IMR-90 (cell line): ENCODE measurements at regions not wholly inside any gene's neighbourhood (a gene's known extent, or its start where the extent isn't known, plus 50 kb on each side); places are given as distances from the start of the nearest gene placed in this dataset.
"Not testable (repeated sequence)": the region's sequence is repeated elsewhere in the genome, so short reads cannot be mapped to it uniquely, and the experiment has no call there.

ENCODE experiments used
- ATAC-seq: fragments of 200-7000 bp; cut with Tn5 transposase; 2 replicates; pipeline ENCODE4 v1.9.1; 2020; ENCODE audit warnings: low read depth, mild to moderate bottlenecking, moderate library complexity
- BruUV-seq: library from RNA; stranded (reverse); fragments of 400-500 nt; replicated peaks from 2 replicates; lab custom pipeline; 2021; lab: Mats Ljungman, UMichigan
- CTCF ChIA-PET: fragments of 300-600 bp; formaldehyde crosslinking; extraction: SDS; loops from one replicate; lab custom pipeline; 2021; ENCODE audit warnings: antibody characterized with exemption; lab: Yijun Ruan, JAX
- POLR2A ChIA-PET: fragments of 300-600 bp; sonication (Branson Sonifier 250); formaldehyde crosslinking; loops from one replicate; lab custom pipeline; 2022; ENCODE audit warnings: antibody characterized with exemption; ENCODE audit not compliant: unreplicated experiment; lab: Charles Lee
- DNase-seq: peaks from one replicate; pipeline ENCODE4 v3.0.0; 2013
- H2AFZ ChIP-seq: replicated peaks from 2 replicates; pipeline ENCODE3; 2013; ENCODE audit warnings: low read length, mild to moderate bottlenecking; ENCODE audit not compliant: poor library complexity
- H2AK5ac ChIP-seq: 2 replicates; pipeline ENCODE4 v1.6.1; 2013; ENCODE audit warnings: low read depth, low read length, inconsistent platforms
- H2AK9ac ChIP-seq: replicated peaks from 2 replicates; pipeline ENCODE3; 2013; ENCODE audit warnings: mild to moderate bottlenecking, low read depth, low read length, moderate library complexity; ENCODE audit not compliant: poor library complexity
- H2BK120ac ChIP-seq: 2 replicates; pipeline ENCODE4 v1.6.1; 2013; ENCODE audit warnings: low read depth, low read length, inconsistent platforms
- H2BK15ac ChIP-seq: 3 replicates; pipeline ENCODE4 v1.6.1; 2013; ENCODE audit warnings: low read depth, low read length, inconsistent platforms
- H2BK20ac ChIP-seq: 2 replicates; pipeline ENCODE4 v1.6.1; 2013; ENCODE audit warnings: low read depth, mild to moderate bottlenecking, inconsistent platforms, low read length, moderate library complexity
- H2BK5ac ChIP-seq: 2 replicates; pipeline ENCODE4 v1.6.1; 2013; ENCODE audit warnings: mild to moderate bottlenecking, low read depth, low read length, inconsistent platforms; ENCODE audit not compliant: poor library complexity, severe bottlenecking
- H3K14ac ChIP-seq: replicated peaks from 2 replicates; pipeline ENCODE4 v1.6.1; 2013; ENCODE audit warnings: low read depth, low read length, inconsistent platforms
- H3K18ac ChIP-seq: 2 replicates; pipeline ENCODE4 v1.6.1; 2013; ENCODE audit warnings: low read depth, low read length, control low read depth
- H3K23ac ChIP-seq: 2 replicates; pipeline ENCODE4 v1.6.1; 2013; ENCODE audit warnings: low read depth, low read length, inconsistent platforms
- H3K27ac ChIP-seq: 2 replicates; pipeline ENCODE4 v1.5.1; 2013; ENCODE audit warnings: mild to moderate bottlenecking, control low read depth, low read length; ENCODE audit not compliant: insufficient read depth
- H3K27me3 ChIP-seq: 2 replicates; pipeline ENCODE4 v1.6.1; 2013; ENCODE audit warnings: low read length; ENCODE audit not compliant: control insufficient read depth, insufficient read depth
- H3K36me3 ChIP-seq: 2 replicates; pipeline ENCODE4 v1.6.1; 2013; ENCODE audit warnings: low read length, mixed read lengths; ENCODE audit not compliant: control insufficient read depth, insufficient read depth
- H3K4ac ChIP-seq: 2 replicates; pipeline ENCODE4 v1.6.1; 2013; ENCODE audit warnings: low read depth, low read length, inconsistent platforms
- H3K4me1 ChIP-seq: 2 replicates; pipeline ENCODE4 v1.6.1; 2013; ENCODE audit warnings: low read length, mixed read lengths; ENCODE audit not compliant: control insufficient read depth, insufficient read depth
- H3K4me2 ChIP-seq: 2 replicates; pipeline ENCODE4 v1.6.1; 2013; ENCODE audit warnings: low read depth, mild to moderate bottlenecking, control low read depth, low read length, moderate library complexity
- H3K4me3 ChIP-seq: 2 replicates; pipeline ENCODE4 v1.5.1; 2013; ENCODE audit warnings: low read depth, mild to moderate bottlenecking, control low read depth, low read length, moderate library complexity; ENCODE audit not compliant: insufficient read depth
- H3K56ac ChIP-seq: 2 replicates; pipeline ENCODE4 v1.6.1; 2013; ENCODE audit warnings: low read length, inconsistent platforms; ENCODE audit not compliant: insufficient read depth; ENCODE audit errors: extremely low read depth
- H3K79me1 ChIP-seq, 2 experiments: 2 replicates each; pipeline ENCODE4 v1.6.1; 2013; ENCODE audit warnings: low read length in 2 of 2, inconsistent platforms in 1 of 2, low read depth in 1 of 2
- H3K9ac ChIP-seq: 2 replicates; pipeline ENCODE4 v1.6.1; 2013; ENCODE audit warnings: low read depth, low read length, control low read depth
- H3K9me1 ChIP-seq: 2 replicates; pipeline ENCODE4 v1.6.1; 2013; ENCODE audit warnings: low read length, inconsistent platforms; ENCODE audit not compliant: insufficient read depth
- H3K9me3 ChIP-seq: 2 replicates; pipeline ENCODE4 v1.6.1; 2013; ENCODE audit warnings: low read length; ENCODE audit not compliant: control insufficient read depth, insufficient read depth
- H4K20me1 ChIP-seq: 2 replicates; pipeline ENCODE4 v1.6.1; 2013; ENCODE audit warnings: low read length, inconsistent platforms; ENCODE audit not compliant: insufficient read depth
- H4K5ac ChIP-seq: 2 replicates; pipeline ENCODE4 v1.6.1; 2013; ENCODE audit warnings: mild to moderate bottlenecking, low read depth, low read length, control low read depth
- H4K8ac ChIP-seq, 2 experiments: 2 replicates each; pipeline ENCODE4 v1.6.1; 2013; ENCODE audit warnings: low read depth in 2 of 2, low read length in 2 of 2, control low read depth in 1 of 2, inconsistent platforms in 1 of 2
- H4K91ac ChIP-seq: 2 replicates; pipeline ENCODE4 v1.6.1; 2013; ENCODE audit warnings: low read depth, low read length, inconsistent platforms; ENCODE audit not compliant: insufficient read depth
- WGBS, 2 experiments: methylation state at CpG; one replicate each; pipeline versions ENCODE4 v1.1.5 to v1.1.7; 2013; ENCODE audit warnings: missing lambda C conversion rate in 2 of 2; ENCODE audit not compliant: insufficient read length in 1 of 2; ENCODE audit errors: extremely low coverage in 2 of 2; 5-methylcytosine and 5-hydroxymethylcytosine counted together
- dilution Hi-C: fragments of 300-500 bp; cut with HindIII; formaldehyde crosslinking; loops from one replicate; pipeline ENCODE4 v1.14.3; 2018; ENCODE audit warnings: low sequenced_read_pairs; ENCODE audit not compliant: unreplicated experiment
- in situ Hi-C: fragments of 300-500 bp; cut with MboI; formaldehyde crosslinking; loops from 3 replicates; pipeline ENCODE4 v1.14.3; 2019; ENCODE audit warnings: low sequenced_read_pairs, inconsistent platforms, mixed read lengths
- intact Hi-C: fragments of 100-400 bp; cut with micrococcal nuclease; formaldehyde crosslinking; loops from 2 replicates; pipeline ENCODE4 v1.10.0; 2022

DNA sequence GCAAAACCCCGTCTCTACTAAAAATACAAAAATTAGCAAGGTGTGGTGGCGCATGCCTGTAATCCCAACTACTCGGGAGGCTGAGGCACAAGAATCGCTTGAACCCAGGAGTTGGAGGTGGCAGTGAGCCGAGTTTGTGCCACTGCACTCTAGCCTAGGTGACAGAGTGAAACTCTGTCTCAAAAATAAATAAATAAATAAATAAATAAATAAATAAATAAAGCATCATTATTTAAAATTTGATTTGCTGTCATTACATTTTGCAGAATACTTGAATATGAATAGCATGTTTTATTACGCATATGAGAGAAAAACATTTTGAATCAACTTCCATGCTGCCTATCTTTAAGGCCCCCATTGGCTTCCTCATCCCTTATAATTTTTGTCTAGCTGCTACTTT lies 53.4 kb upstream of the MED14 start:
- H4K8ac ChIP-seq, POLR2A ChIA-PET, ATAC-seq, DNase-seq, H2BK20ac ChIP-seq, H3K79me1 ChIP-seq, H3K18ac ChIP-seq, H3K27me3 ChIP-seq, dilution Hi-C loops, H2BK5ac ChIP-seq, H2BK15ac ChIP-seq, H3K4me3 ChIP-seq, H3K14ac ChIP-seq, H4K5ac ChIP-seq, H3K4me1 ChIP-seq, H2AK5ac ChIP-seq, CTCF ChIA-PET, H4K91ac ChIP-seq, BruUV-seq, H2AK9ac ChIP-seq, H3K4me2 ChIP-seq, H2AFZ ChIP-seq, H3K36me3 ChIP-seq, H3K56ac ChIP-seq, H3K23ac ChIP-seq, H3K27ac ChIP-seq, H3K9ac ChIP-seq, intact Hi-C loops, H4K20me1 ChIP-seq, H3K9me3 ChIP-seq, H2BK120ac ChIP-seq, H3K4ac ChIP-seq, H3K9me1 ChIP-seq, in situ Hi-C loops: not testable (repeated sequence)
- no CpG with 5 or more reads among the region's 6 CpGs for WGBS, 2 experiments
